Kidney (tissue), 13 donors: ENCODE measurements at regions not wholly inside any gene's neighbourhood (a gene's known extent, or its start where the extent isn't known, plus 50 kb on each side); places are given as distances from the start of the nearest gene placed in this dataset.
"Not testable (repeated sequence)": the region's sequence is repeated elsewhere in the genome, so short reads cannot be mapped to it uniquely, and the experiment has no call there.

Source experiments
- DNase-seq, 5 donors: peaks; one replicate each; pipeline ENCODE4 v3.0.0-alpha.2; 2013 to 2020
- FAIRE-seq: peaks from 2 replicates; lab custom pipeline; 2012; peaks lifted over from hg19 to GRCh38; lab: Jason Lieb, UNC
- H3K27ac ChIP-seq, 2 donors: one replicate each; pipeline ENCODE4 v1.7.0; 2013; ENCODE audit warnings: low read depth in 2 of 2, low read length in 2 of 2, inconsistent platforms in 1 of 2
- H3K27me3 ChIP-seq: one replicate; pipeline ENCODE4 v1.7.1; 2013; ENCODE audit warnings: low read length, inconsistent platforms; ENCODE audit not compliant: control insufficient read depth, insufficient read depth
- H3K36me3 ChIP-seq, 3 donors: one replicate each; pipeline versions ENCODE4 v1.7.0 to v1.7.1; 2013; ENCODE audit warnings: low read length in 3 of 3, control low read depth in 1 of 3, inconsistent platforms in 1 of 3; ENCODE audit not compliant: insufficient read depth in 3 of 3, control insufficient read depth in 2 of 3
- H3K4me1 ChIP-seq, 3 donors: one replicate each; pipeline versions ENCODE4 v1.7.0 to v1.7.1; 2013; ENCODE audit warnings: low read length in 3 of 3, inconsistent platforms in 1 of 3, low read depth in 1 of 3; ENCODE audit not compliant: control insufficient read depth in 2 of 3, insufficient read depth in 2 of 3
- H3K4me3 ChIP-seq, 3 donors: one replicate each; pipeline versions ENCODE4 v1.7.0 to v1.8.1; 2013; ENCODE audit warnings: low read length in 3 of 3, control low read depth in 1 of 3, inconsistent platforms in 1 of 3
- H3K9ac ChIP-seq, 3 donors: one replicate each; pipeline versions ENCODE4 v1.7.0 to v1.7.1; 2013; ENCODE audit warnings: low read length in 3 of 3, control low read depth in 1 of 3, inconsistent platforms in 1 of 3
- H3K9me3 ChIP-seq, 3 donors: one replicate each; pipeline versions ENCODE4 v1.7.0 to v1.7.1; 2013; ENCODE audit warnings: low read length in 3 of 3, control low read depth in 1 of 3, inconsistent platforms in 1 of 3; ENCODE audit not compliant: control insufficient read depth in 2 of 3, insufficient read depth in 1 of 3
- intact Hi-C: fragments of 100-400 bp; cut with DNase I; formaldehyde crosslinking; loops from one replicate; pipeline ENCODE4 v1.11.1; 2022
- TF ChIP-seq, protein P1 (sequence below): IDR thresholded peaks from 3 replicates; pipeline ENCODE4 v1.5.1; 2012; ENCODE audit warnings: mild to moderate bottlenecking, moderate library complexity, borderline replicate concordance; ENCODE audit not compliant: insufficient read depth; ENCODE audit errors: extremely low read depth
- donor health status: control.
- donor health status: control.
- donor health status: control.
- donor health status: control.
- donor health status: control.
- donor health status: DM: yes; HTN: yes; CAD: no.
- donor health status: Normal renal cell carcinoma (clear cell type).

- Histone ChIP-seq H3K27ac (no peak overlapping the region), H3K9me3 (peaks cover 0 to 2% (median 0%) of the 10 kb centered on the region in 3 donors), H3K4me1 (no peaks in the 10 kb centered on the region), H3K27me3 (no peaks in the 10 kb centered on the region), H3K9ac (no peak overlapping the region), H3K36me3 (no peaks in the 10 kb centered on the region), H3K4me3 (no peak overlapping the region)
- intact Hi-C loops, result no loop called here
- FAIRE-seq (no peak), DNase-seq (no peak)
- TF ChIP-seq, protein P1, sequence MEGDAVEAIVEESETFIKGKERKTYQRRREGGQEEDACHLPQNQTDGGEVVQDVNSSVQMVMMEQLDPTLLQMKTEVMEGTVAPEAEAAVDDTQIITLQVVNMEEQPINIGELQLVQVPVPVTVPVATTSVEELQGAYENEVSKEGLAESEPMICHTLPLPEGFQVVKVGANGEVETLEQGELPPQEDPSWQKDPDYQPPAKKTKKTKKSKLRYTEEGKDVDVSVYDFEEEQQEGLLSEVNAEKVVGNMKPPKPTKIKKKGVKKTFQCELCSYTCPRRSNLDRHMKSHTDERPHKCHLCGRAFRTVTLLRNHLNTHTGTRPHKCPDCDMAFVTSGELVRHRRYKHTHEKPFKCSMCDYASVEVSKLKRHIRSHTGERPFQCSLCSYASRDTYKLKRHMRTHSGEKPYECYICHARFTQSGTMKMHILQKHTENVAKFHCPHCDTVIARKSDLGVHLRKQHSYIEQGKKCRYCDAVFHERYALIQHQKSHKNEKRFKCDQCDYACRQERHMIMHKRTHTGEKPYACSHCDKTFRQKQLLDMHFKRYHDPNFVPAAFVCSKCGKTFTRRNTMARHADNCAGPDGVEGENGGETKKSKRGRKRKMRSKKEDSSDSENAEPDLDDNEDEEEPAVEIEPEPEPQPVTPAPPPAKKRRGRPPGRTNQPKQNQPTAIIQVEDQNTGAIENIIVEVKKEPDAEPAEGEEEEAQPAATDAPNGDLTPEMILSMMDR, result no peak
These were observed 270.7 kb downstream of the GRXCR1 start for GRCh38 chr4:43163101-43163792.

- no peaks in the 10 kb centered on the region for H3K27me3 ChIP-seq
- TF ChIP-seq, protein P1, result no peak
- H3K9ac ChIP-seq, result no peak overlapping the region
- no peaks in the 10 kb centered on the region for H3K9me3 ChIP-seq
- FAIRE-seq (no peak), DNase-seq (no peak)
- no peak overlapping the region for H3K27ac ChIP-seq
- no peaks in the 10 kb centered on the region for H3K36me3 ChIP-seq
- H3K4me1 ChIP-seq, result no peaks in the 10 kb centered on the region
- no peak overlapping the region for H3K4me3 ChIP-seq
- intact Hi-C loops, result no loop called here
These were observed 297.2 kb downstream of the GRXCR1 start for GRCh38 chr4:43189741-43190140.

DNA sequence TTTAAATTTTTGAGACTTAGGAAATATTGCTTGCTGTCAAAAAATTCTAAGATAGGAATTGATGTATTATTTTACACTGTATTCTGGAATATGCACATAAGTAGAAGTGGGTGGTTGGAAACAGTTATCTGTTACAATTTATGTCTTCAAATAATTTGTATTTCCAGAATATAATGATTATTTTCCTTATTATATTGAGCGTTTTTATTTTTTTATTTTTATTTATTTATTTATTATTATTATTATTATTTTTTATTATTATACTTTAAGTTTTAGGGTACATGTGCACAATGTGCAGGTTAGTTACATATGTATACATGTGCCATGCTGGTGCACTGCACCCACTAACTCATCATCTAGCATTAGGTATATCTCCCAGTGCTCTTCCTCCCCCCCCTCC lies 320.1 kb downstream of the GRXCR1 start:
- H3K4me1 ChIP-seq, H3K36me3 ChIP-seq, H3K27me3 ChIP-seq, H3K4me3 ChIP-seq, FAIRE-seq, H3K27ac ChIP-seq, H3K9me3 ChIP-seq, H3K9ac ChIP-seq, intact Hi-C loops, DNase-seq: not testable (repeated sequence)

- TF ChIP-seq, protein P1, result no peak
- H3K27me3 ChIP-seq, result no peaks in the 10 kb centered on the region
- no peaks in the 10 kb centered on the region for H3K9me3 ChIP-seq
- no peak overlapping the region for H3K4me3 ChIP-seq
- H3K36me3 ChIP-seq, result no peaks in the 10 kb centered on the region
- no peak for FAIRE-seq
- H3K27ac ChIP-seq, result no peak overlapping the region
- intact Hi-C loops, result no loop called here
- DNase-seq, result no peak
- no peaks in the 10 kb centered on the region for H3K4me1 ChIP-seq
- H3K9ac ChIP-seq, result no peak overlapping the region
These were observed 331.3 kb downstream of the GRXCR1 start for GRCh38 chr4:43223820-43224219.
